Coronary artery (tissue), 2 donors: ENCODE measurements at regions not wholly inside any gene's neighbourhood (a gene's known extent, or its start where the extent isn't known, plus 50 kb on each side); places are given as distances from the start of the nearest gene placed in this dataset.

Experiments used
- DNase-seq: peaks from one replicate; pipeline ENCODE4 v3.0.0-alpha.2; 2017; ENCODE audit warnings: low spot score
- H3K27ac ChIP-seq, 2 donors: fragments of 200-600 bp; sonication (generic); one replicate each; pipeline ENCODE4 v1.5.1; 2016 to 2019
- H3K4me3 ChIP-seq: fragments of 200-600 bp; sonication (generic); 2 replicates; pipeline ENCODE4 v1.5.1; 2016; ENCODE audit warnings: mild to moderate bottlenecking, moderate library complexity
- TF ChIP-seq, protein P1 (sequence below): fragments of 200-600 bp; sonication (generic); IDR thresholded peaks from one replicate; pipeline ENCODE4 v1.5.1; 2019; ENCODE audit warnings: antibody characterized with exemption

GRCh38 chr2:4553241-4553640, 849.9 kb downstream of the DCDC2C start:
- no peak overlapping the region for H3K4me3 ChIP-seq
- no peak overlapping the region for H3K27ac ChIP-seq
- DNase-seq = no peak
- TF ChIP-seq, protein P1, sequence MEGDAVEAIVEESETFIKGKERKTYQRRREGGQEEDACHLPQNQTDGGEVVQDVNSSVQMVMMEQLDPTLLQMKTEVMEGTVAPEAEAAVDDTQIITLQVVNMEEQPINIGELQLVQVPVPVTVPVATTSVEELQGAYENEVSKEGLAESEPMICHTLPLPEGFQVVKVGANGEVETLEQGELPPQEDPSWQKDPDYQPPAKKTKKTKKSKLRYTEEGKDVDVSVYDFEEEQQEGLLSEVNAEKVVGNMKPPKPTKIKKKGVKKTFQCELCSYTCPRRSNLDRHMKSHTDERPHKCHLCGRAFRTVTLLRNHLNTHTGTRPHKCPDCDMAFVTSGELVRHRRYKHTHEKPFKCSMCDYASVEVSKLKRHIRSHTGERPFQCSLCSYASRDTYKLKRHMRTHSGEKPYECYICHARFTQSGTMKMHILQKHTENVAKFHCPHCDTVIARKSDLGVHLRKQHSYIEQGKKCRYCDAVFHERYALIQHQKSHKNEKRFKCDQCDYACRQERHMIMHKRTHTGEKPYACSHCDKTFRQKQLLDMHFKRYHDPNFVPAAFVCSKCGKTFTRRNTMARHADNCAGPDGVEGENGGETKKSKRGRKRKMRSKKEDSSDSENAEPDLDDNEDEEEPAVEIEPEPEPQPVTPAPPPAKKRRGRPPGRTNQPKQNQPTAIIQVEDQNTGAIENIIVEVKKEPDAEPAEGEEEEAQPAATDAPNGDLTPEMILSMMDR = no peak

DNA sequence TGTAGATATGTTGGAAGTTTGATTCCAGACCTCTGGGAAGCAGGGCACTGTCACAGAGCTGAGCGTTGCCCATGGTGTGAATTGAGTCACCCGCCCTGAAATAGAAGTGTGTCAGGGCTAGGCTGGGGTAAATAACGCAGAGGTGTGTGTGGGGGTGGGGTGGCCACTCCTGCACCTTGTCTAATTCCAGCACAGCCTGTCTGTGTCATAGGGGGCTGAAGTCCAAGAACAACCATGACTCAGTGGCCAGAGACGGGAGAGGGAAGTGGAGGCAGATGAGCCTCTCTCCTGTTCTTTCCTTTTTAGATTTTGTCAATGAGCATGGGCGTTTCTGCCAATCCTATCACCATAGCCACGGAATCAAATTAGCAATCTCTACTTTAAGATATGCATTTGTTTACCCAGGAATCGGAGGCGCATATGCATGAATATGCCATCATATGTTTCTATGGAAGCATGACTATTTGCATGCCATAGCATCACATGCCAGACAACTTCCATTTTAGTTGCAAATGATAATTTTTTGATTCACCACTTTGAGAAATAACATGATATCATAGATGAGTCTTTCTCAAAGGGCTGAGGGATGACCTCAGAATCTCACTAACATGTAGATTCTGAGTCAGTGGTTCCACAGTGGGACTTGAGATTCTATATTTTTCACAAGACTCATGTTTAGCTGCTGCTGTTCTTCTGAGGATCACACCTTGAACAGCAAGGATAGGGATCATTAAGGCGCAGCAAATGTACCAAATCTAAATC, 852.9 kb downstream of the DCDC2C start:
- TF ChIP-seq, protein P1 = no peak
- H3K27ac ChIP-seq = no peak overlapping the region
- H3K4me3 ChIP-seq = no peak overlapping the region
- DNase-seq = no peak

- TF ChIP-seq, protein P1 = no peak
- DNase-seq = no peak
- no peak overlapping the region for H3K27ac ChIP-seq
- H3K4me3 ChIP-seq = no peak overlapping the region
Observed at GRCh38 chr2:4561196-4561595, 857.8 kb downstream of the DCDC2C start.

DNA sequence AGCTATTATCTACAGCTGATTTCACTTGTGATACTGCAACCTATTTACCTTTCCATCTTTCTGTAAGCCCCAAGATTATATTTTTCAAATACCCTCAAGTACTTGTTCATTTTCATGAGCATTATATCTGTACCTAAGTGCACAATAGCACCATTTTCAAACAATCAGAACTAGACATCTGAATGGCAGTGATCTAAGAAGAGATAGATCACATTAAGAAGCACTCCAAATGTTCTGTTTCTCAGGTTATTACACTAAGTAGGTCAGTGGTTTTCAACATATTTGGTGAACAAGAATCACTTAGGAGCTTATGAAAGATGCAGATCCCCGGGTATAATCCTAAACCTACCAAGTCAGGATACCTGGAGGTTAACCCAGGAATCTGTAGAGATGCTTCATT, 872.7 kb downstream of the DCDC2C start:
- no peak for DNase-seq
- Histone ChIP-seq H3K27ac (no peak overlapping the region), H3K4me3 (no peak overlapping the region)
- TF ChIP-seq, protein P1 = no peak

GRCh38 chr2:4579977-4580376, 876.6 kb downstream of the DCDC2C start:
- Histone ChIP-seq H3K4me3 (no peak overlapping the region), H3K27ac (no peak overlapping the region)
- TF ChIP-seq, protein P1 = no peak
- no peak for DNase-seq

DNA sequence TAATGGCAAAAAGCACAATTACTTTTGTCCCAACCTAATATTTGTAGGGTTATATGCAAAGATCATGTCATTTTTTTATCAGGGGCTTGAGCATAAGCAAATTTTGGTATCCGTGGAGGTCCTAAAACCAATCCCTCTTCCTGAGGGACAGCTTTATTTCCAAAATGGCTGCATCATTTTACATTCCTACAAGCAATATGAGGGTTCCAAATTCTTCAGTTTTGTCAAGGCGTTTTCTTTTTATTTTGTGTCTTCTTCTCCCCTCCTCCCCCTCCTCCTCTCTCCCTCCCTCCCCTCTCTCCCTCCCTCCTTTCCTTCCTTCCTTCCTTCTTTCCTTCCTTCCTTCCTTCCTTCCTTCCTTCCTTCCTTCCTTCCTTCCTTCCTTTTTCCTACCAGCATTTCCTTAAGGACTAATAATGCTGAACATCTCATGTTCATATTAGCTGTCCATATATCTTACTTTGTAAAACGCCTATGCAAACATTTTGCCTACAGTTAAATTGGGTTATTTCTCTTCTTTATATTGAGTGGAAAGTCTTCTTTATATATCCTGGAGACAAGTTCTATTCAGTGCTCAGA, 881.8 kb downstream of the DCDC2C start:
- TF ChIP-seq, protein P1 = no peak
- H3K4me3 ChIP-seq = no peak overlapping the region
- no peak overlapping the region for H3K27ac ChIP-seq
- DNase-seq = no peak

- Histone ChIP-seq H3K4me3 (no peak overlapping the region), H3K27ac (no peak overlapping the region)
- DNase-seq = no peak
- TF ChIP-seq, protein P1 = no peak
Observed at GRCh38 chr2:4588606-4589005, 885.2 kb downstream of the DCDC2C start.
